OCI-LY7 (cell line): ENCODE measurements at regions not wholly inside any gene's neighbourhood (a gene's known extent, or its start where the extent isn't known, plus 50 kb on each side); places are given as distances from the start of the nearest gene placed in this dataset.

Experiments
- BruUV-seq: library from RNA; stranded (reverse); fragments of 400-500 nt; replicated peaks from 2 replicates; lab custom pipeline; 2021; lab: Mats Ljungman, UMichigan
- CTCF ChIA-PET: fragments of 300-600 bp; sonication (Branson Sonifier 250); formaldehyde crosslinking; loops from one replicate; lab custom pipeline; 2022; ENCODE audit warnings: antibody characterized with exemption; ENCODE audit not compliant: unreplicated experiment; lab: Charles Lee
- POLR2A ChIA-PET: fragments of 300-600 bp; sonication (Branson Sonifier 250); formaldehyde crosslinking; loops from one replicate; lab custom pipeline; 2022; ENCODE audit warnings: antibody characterized with exemption; lab: Charles Lee
- DNase-seq: peaks from one replicate; pipeline ENCODE4 v3.0.0-alpha.2; 2015; ENCODE audit warnings: low spot score
- H2AFZ ChIP-seq: fragments of 200-600 bp; sonication (generic), shearing (Covaris generic); 2 replicates; pipeline ENCODE4 v1.6.1; 2014; ENCODE audit warnings: mild to moderate bottlenecking, antibody characterized with exemption, low read length, moderate library complexity
- H3K27ac ChIP-seq: fragments of 200-600 bp; sonication (generic); 2 replicates; pipeline ENCODE4 v1.5.1; 2014; ENCODE audit warnings: mixed run types, low read depth, mild to moderate bottlenecking, moderate library complexity, low read length, inconsistent platforms; ENCODE audit not compliant: poor library complexity, severe bottlenecking
- H3K36me3 ChIP-seq: fragments of 200-600 bp; sonication (generic); 2 replicates; pipeline ENCODE4 v1.6.1; 2014; ENCODE audit warnings: mild to moderate bottlenecking, antibody characterized with exemption, low read length, moderate library complexity, mixed read lengths; ENCODE audit not compliant: insufficient read depth
- H3K4me1 ChIP-seq: fragments of 200-600 bp; sonication (generic); 2 replicates; pipeline ENCODE4 v1.5.1; 2014; ENCODE audit warnings: mild to moderate bottlenecking, low read length; ENCODE audit not compliant: insufficient read depth, poor library complexity, severe bottlenecking
- H3K4me2 ChIP-seq: fragments of 200-600 bp; sonication (generic); 2 replicates; pipeline ENCODE4 v1.6.1; 2014; ENCODE audit warnings: mild to moderate bottlenecking, low read length
- H3K4me3 ChIP-seq: fragments of 200-600 bp; sonication (generic); 2 replicates; pipeline ENCODE4 v1.5.1; 2014; ENCODE audit warnings: mild to moderate bottlenecking, low read depth, low read length; ENCODE audit not compliant: poor library complexity, severe bottlenecking
- H3K79me2 ChIP-seq: fragments of 200-600 bp; sonication (generic); 2 replicates; pipeline ENCODE4 v1.6.1; 2016; ENCODE audit warnings: low read depth, mild to moderate bottlenecking, low read length, moderate library complexity, mixed read lengths; ENCODE audit not compliant: insufficient read depth
- H3K9me2 ChIP-seq: fragments of 200-600 bp; sonication (generic); 2 replicates; pipeline ENCODE4 v1.6.1; 2016; ENCODE audit warnings: mild to moderate bottlenecking, low read length, mixed read lengths; ENCODE audit not compliant: insufficient read depth
- H3K9me3 ChIP-seq: fragments of 200-600 bp; sonication (generic); 2 replicates; pipeline ENCODE4 v1.6.1; 2014; ENCODE audit warnings: mild to moderate bottlenecking, mixed run types, low read length, mixed read lengths
- H4K20me1 ChIP-seq: fragments of 200-600 bp; sonication (generic); 2 replicates; pipeline ENCODE4 v1.6.1; 2014; ENCODE audit warnings: mild to moderate bottlenecking, antibody characterized with exemption, low read length, moderate library complexity, mixed read lengths; ENCODE audit not compliant: insufficient read depth
- EZH2phosphoT487 ChIP-seq: fragments of 200-600 bp; sonication (generic); IDR thresholded peaks from 2 replicates; pipeline ENCODE4 v1.6.1; 2018; ENCODE audit warnings: low read depth, borderline replicate concordance, mild to moderate bottlenecking, mixed run types, antibody characterized with exemption, low read length, moderate library complexity, mixed read lengths
- intact Hi-C: fragments of 100-400 bp; cut with micrococcal nuclease; formaldehyde crosslinking; loops from one replicate; pipeline ENCODE4 v1.10.0; 2022; ENCODE audit not compliant: unreplicated experiment
- TF ChIP-seq, protein P1 (sequence below): fragments of 200-600 bp; sonication (generic); conservative IDR thresholded peaks from 2 replicates; pipeline ENCODE4 v1.5.1; 2014; ENCODE audit warnings: mild to moderate bottlenecking, antibody characterized with exemption, low read length, moderate library complexity, mixed read lengths

DNA sequence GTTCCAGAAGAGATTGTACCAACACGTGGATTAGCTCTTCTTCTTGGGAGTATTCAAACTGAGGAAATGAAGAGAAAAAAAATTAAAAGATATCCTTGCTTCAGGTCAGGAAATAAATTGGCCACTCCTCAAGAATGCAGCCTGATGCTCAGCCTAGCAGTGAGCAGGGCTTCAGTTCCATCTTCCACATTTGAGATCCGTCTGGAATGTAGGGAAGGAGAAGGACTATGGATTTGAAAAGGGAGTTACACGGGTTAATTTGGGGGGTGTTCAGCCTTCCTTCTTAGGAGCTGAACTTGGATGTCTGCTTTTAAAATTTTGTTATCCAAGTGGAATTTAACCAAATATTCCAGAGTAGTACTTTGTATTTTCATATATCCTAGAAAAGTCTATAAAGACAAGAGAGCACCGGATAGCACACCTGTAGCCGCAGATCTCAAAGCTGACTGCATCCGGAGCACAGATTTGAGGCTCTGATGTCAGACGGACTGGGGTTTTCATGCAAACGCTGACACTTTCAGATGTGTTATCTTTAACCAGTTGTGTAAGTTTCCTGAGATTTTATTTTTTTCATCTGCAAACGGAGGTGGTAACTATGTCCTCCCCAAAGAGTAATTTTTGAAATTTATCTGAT lies 99.3 kb downstream of the COPS8 start:
- ChIA-PET POLR2A (interaction anchor here (0.6 kb wide), 1 partner anchor 755 kb away, joined by 4 read pairs; no protein-coding TSS in a partner anchor), CTCF (no interaction called here)
- Histone ChIP-seq H3K4me1 (no peaks in the 10 kb centered on the region), H3K4me3 (no peak overlapping the region), H4K20me1 (no peaks in the 10 kb centered on the region), H3K36me3 (no peaks in the 10 kb centered on the region), H3K4me2 (no peak overlapping the region), H3K27ac (no peak overlapping the region), H3K79me2 (no peaks in the 10 kb centered on the region), H3K9me3 (no peaks in the 10 kb centered on the region), H2AFZ (no peak overlapping the region), H3K9me2 (no peaks in the 10 kb centered on the region)
- no peak for DNase-seq
- no TSS peak for BruUV-seq
- TF ChIP-seq, protein P1, sequence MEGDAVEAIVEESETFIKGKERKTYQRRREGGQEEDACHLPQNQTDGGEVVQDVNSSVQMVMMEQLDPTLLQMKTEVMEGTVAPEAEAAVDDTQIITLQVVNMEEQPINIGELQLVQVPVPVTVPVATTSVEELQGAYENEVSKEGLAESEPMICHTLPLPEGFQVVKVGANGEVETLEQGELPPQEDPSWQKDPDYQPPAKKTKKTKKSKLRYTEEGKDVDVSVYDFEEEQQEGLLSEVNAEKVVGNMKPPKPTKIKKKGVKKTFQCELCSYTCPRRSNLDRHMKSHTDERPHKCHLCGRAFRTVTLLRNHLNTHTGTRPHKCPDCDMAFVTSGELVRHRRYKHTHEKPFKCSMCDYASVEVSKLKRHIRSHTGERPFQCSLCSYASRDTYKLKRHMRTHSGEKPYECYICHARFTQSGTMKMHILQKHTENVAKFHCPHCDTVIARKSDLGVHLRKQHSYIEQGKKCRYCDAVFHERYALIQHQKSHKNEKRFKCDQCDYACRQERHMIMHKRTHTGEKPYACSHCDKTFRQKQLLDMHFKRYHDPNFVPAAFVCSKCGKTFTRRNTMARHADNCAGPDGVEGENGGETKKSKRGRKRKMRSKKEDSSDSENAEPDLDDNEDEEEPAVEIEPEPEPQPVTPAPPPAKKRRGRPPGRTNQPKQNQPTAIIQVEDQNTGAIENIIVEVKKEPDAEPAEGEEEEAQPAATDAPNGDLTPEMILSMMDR: no peak
- no peak for TF ChIP-seq EZH2phosphoT487
- intact Hi-C loops: no loop called here

DNA sequence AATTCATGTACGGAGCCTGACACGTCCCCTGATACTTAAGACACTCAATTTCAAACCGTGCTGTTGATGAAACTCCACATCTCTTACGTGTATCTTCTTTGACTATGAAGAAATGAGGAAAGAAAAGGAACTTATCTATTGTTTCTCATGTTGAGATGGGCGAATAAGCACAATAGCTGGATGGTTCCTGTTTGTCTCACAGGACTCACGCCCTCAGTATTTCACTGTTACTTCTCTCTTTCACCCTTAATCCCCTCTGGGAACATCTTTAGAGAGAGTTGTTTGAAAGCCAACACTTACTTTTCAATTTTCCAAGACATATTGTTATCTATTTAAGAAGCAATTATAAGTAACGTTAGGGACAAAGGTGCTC lies 99.8 kb downstream of the COPS8 start:
- CTCF ChIA-PET: no interaction called here
- Histone ChIP-seq H3K27ac (no peak overlapping the region), H3K36me3 (no peaks in the 10 kb centered on the region)

DNA sequence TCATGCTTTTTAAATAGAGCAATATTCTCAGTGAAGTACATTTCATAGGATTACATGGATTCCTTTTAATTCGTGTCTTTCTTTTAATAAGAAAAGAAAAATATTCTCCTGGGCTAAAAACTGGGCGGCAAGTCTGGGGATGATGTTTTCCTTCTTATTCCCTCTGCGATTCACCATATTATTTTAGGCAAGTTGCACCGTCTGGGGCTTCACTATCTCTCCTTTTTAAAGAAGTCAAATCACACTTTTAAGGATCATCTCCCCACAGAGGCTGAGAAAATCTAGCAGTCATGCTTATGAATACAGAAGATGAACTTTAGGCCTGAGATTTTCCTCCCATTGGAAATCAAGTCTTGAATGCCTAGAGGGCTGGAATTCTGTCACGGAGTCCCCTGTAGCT lies 104.1 kb downstream of the COPS8 start:
- H3K27ac ChIP-seq: no peak overlapping the region
- CTCF ChIA-PET: no interaction called here
- DNase-seq: no peak

More for the DNA sequence above, 99.8 kb downstream of the COPS8 start:
- H3K79me2 ChIP-seq: no peaks in the 10 kb centered on the region
- H3K9me2 ChIP-seq: no peaks in the 10 kb centered on the region
- no peak overlapping the region for H3K4me3 ChIP-seq
- no TSS peak for BruUV-seq
- no peak overlapping the region for H2AFZ ChIP-seq
- H3K9me3 ChIP-seq: no peaks in the 10 kb centered on the region
- TF ChIP-seq, protein P1: no peak
- no peak for TF ChIP-seq EZH2phosphoT487
- no peaks in the 10 kb centered on the region for H3K4me1 ChIP-seq
- H4K20me1 ChIP-seq: no peaks in the 10 kb centered on the region
- DNase-seq: no peak
- intact Hi-C loops: no loop called here
- POLR2A ChIA-PET: no interaction called here
- H3K4me2 ChIP-seq: no peak overlapping the region

More for the DNA sequence above, 104.1 kb downstream of the COPS8 start:
- Histone ChIP-seq H3K9me3 (no peaks in the 10 kb centered on the region), H3K79me2 (no peaks in the 10 kb centered on the region), H3K4me3 (no peak overlapping the region), H3K4me1 (no peaks in the 10 kb centered on the region), H3K4me2 (no peak overlapping the region), H2AFZ (no peak overlapping the region), H4K20me1 (no peaks in the 10 kb centered on the region), H3K9me2 (no peaks in the 10 kb centered on the region), H3K36me3 (no peaks in the 10 kb centered on the region)
- TF ChIP-seq EZH2phosphoT487: no peak
- TF ChIP-seq, protein P1: no peak
- intact Hi-C loops: no loop called here
- POLR2A ChIA-PET: no interaction called here
- no TSS peak for BruUV-seq
